ENCODE measurements at regions not wholly inside any gene's neighbourhood (a gene's known extent, or its start where the extent isn't known, plus 50 kb on each side); places are given as distances from the start of the nearest gene placed in this dataset.

GRCh38 chr15:96253006-96253747 lies 77.3 kb upstream of the NR2F2 start:
- no peak for FAIRE-seq
- no peak for TF ChIP-seq CTCF (IDR thresholded peaks at IDR 0.05; ENCODE audit: insufficient read depth, low read length, severe bottlenecking)
- H3K27me3 ChIP-seq (ENCODE audit: control insufficient read depth, insufficient read depth, low read length): no peaks in the 10 kb centered on the region

GRCh38 chr15:96254173-96254572 lies 76.3 kb upstream of the NR2F2 start:
- DNase-seq (ENCODE audit: low read depth) (no peak), FAIRE-seq (no peak)
- no peaks in the 10 kb centered on the region for H3K27me3 ChIP-seq (ENCODE audit: control insufficient read depth, insufficient read depth, low read length)
- no peaks in the 10 kb centered on the region for H3K36me3 ChIP-seq (ENCODE audit: control insufficient read depth, insufficient read depth, low read length)
- TF ChIP-seq CTCF (IDR thresholded peaks at IDR 0.05; ENCODE audit: insufficient read depth, low read length, severe bottlenecking): no peak
- no peak overlapping the region for H3K4me3 ChIP-seq (ENCODE audit: low read depth, low read length)

More at GRCh38 chr15:96253006-96253747, 77.3 kb upstream of the NR2F2 start:
- Histone ChIP-seq H3K4me3 (ENCODE audit: low read depth, low read length) (no peak overlapping the region), H3K36me3 (ENCODE audit: control insufficient read depth, insufficient read depth, low read length) (no peaks in the 10 kb centered on the region)
- no peak for DNase-seq (ENCODE audit: low read depth)

GRCh38 chr15:96255599-96255998 lies 74.9 kb upstream of the NR2F2 start:
- FAIRE-seq (no peak), DNase-seq (ENCODE audit: low read depth) (no peak)
- TF ChIP-seq CTCF (IDR thresholded peaks at IDR 0.05; ENCODE audit: insufficient read depth, low read length, severe bottlenecking): no peak
- Histone ChIP-seq H3K4me3 (ENCODE audit: low read depth, low read length) (no peak overlapping the region), H3K27me3 (ENCODE audit: control insufficient read depth, insufficient read depth, low read length) (no peaks in the 10 kb centered on the region), H3K36me3 (ENCODE audit: control insufficient read depth, insufficient read depth, low read length) (no peaks in the 10 kb centered on the region)

GRCh38 chr15:96261575-96262034 lies 68.9 kb upstream of the NR2F2 start:
- Histone ChIP-seq H3K36me3 (ENCODE audit: control insufficient read depth, insufficient read depth, low read length) (no peaks in the 10 kb centered on the region), H3K27me3 (ENCODE audit: control insufficient read depth, insufficient read depth, low read length) (no peaks in the 10 kb centered on the region), H3K4me3 (ENCODE audit: low read depth, low read length) (no peak overlapping the region)
- FAIRE-seq: no peak
- DNase-seq (ENCODE audit: low read depth): no peak
- no peak for TF ChIP-seq CTCF (IDR thresholded peaks at IDR 0.05; ENCODE audit: insufficient read depth, low read length, severe bottlenecking)

- DNase-seq (ENCODE audit: low read depth) (no peak), FAIRE-seq (no peak)
- no peaks in the 10 kb centered on the region for H3K27me3 ChIP-seq (ENCODE audit: control insufficient read depth, insufficient read depth, low read length)
- TF ChIP-seq CTCF (IDR thresholded peaks at IDR 0.05; ENCODE audit: insufficient read depth, low read length, severe bottlenecking): no peak
- H3K4me3 ChIP-seq (ENCODE audit: low read depth, low read length): no peak overlapping the region
- H3K36me3 ChIP-seq (ENCODE audit: control insufficient read depth, insufficient read depth, low read length): no peaks in the 10 kb centered on the region
Observed at GRCh38 chr15:96262097-96262496, 68.4 kb upstream of the NR2F2 start.
